Activated T-cell treated with anti-CD3 and anti-CD28 coated beads, Interleukin-2, amount 50 U/mL, for 4 hours (primary cell): ENCODE measurements at regions not wholly inside any gene's neighbourhood (a gene's known extent, or its start where the extent isn't known, plus 50 kb on each side); places are given as distances from the start of the nearest gene placed in this dataset.

Experiments used
- ATAC-seq, 2 donors: fragments of 200-7000 bp; cut with Tn5 transposase; one replicate each; pipeline ENCODE4 v1.10.0; 2021
- DNase-seq: peaks from one replicate; pipeline ENCODE4 v3.0.0-alpha.2; 2020
- H3K27me3 Mint-ChIP-seq: one replicate; pipeline ENCODE4 v1.8.0; 2021; ENCODE audit warnings: low read depth, mixed read lengths
- H3K36me3 Mint-ChIP-seq: one replicate; pipeline ENCODE4 v1.8.0; 2022; ENCODE audit warnings: mixed read lengths; ENCODE audit not compliant: insufficient read depth
- H3K4me1 Mint-ChIP-seq: one replicate; pipeline ENCODE4 v1.8.0; 2021; ENCODE audit warnings: low read depth, mixed read lengths
- H3K4me3 Mint-ChIP-seq: one replicate; pipeline ENCODE4 v1.8.0; 2021; ENCODE audit warnings: mild to moderate bottlenecking, moderate library complexity, mixed read lengths
- H3K9me3 Mint-ChIP-seq: one replicate; pipeline ENCODE4 v1.8.0; 2021; ENCODE audit warnings: mixed read lengths

DNA sequence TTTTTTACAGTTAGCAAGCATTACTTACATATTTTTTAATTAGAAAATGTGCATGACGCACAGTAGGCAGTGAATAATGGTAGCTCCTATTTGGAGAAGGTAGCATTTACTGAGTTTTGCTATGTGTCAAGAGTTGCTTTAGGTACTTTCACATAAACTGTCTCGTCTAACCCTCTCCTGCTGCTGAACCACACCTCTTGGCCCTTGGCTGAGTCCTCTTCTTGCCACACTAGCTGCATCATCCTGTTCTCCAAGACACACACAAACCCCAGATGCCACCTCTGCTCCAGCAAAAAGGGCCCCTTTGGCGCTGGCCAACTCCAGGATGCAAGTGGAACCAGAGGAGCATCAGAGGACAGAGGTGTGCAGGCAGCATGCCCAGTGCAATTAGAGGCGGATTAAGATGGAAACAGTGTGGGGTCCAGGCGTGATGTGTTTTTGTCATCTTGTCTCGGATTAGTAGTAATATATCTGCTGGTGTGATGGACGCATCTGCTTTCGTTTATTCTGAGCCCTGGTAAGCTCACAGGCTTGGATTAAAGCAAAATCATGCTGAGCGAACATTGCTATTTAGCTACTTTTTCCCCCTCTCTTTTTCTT lies 367.0 kb upstream of the CADM1 start:
- DNase-seq (no peak), ATAC-seq (no peak)
- Mint-ChIP-seq H3K27me3 (peaks cover 6% of the 10 kb centered on the region), H3K4me3 (no peak overlapping the region), H3K9me3 (peaks cover 4% of the 10 kb centered on the region), H3K4me1 (no peaks in the 10 kb centered on the region), H3K36me3 (no peaks in the 10 kb centered on the region)

DNA sequence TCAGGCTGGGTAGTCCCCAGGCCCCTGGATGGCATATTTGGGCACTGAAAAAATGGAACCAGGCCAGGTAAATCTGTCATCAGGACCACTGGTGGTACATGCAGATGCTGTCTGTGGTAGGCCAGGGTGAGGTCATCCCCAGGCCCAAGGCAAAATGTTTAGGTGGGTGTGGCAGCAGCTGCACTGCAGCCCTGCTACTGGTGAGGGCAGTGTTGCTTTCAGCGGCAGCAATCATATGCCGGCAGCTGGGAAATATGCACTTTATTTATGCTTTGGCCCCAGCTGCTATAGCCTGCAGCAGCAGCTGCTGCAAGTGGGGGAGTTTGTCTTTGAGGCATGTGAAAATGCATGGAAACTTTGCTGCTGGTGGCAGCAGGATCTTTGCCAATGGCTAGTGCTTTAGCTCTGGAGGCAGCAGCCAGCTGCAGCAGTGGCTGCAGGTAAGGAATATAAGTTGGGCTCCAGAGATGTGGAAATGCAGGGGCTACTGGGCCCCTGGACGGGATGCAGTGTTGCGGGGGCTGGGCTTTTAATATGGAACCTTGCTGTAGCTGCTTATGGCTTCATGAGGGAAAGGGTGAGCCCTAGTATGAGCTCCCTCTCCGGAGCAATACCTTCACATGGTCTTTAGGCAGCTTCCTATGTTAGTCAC lies 365.7 kb upstream of the CADM1 start:
- peaks cover 6% of the 10 kb centered on the region for H3K27me3 Mint-ChIP-seq
- ATAC-seq: no peak
- no peaks in the 10 kb centered on the region for H3K4me1 Mint-ChIP-seq
- no peak overlapping the region for H3K4me3 Mint-ChIP-seq
- H3K36me3 Mint-ChIP-seq: no peaks in the 10 kb centered on the region
- peaks cover 4% of the 10 kb centered on the region for H3K9me3 Mint-ChIP-seq
- no peak for DNase-seq

DNA sequence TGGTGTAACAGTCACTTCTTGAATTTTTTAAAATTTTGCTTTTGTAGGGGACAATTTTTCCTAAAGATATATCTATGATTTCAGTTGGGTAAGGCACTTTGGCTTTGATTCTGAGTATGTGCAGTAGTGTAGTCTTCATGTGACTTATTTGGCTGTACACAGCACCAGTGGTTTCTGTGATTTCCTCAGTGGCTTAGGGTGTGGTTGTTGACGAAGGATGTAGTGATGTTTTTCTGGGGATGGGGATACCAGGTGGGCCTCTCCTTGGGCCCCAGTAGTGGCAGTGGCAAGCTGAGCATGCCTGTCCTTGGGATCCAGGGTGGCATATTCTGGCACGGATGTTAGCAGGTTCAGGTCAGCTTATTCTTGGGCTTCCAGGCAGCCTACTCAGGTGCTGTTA lies 364.9 kb upstream of the CADM1 start:
- Mint-ChIP-seq H3K9me3 (peaks cover 5% of the 10 kb centered on the region), H3K4me3 (no peak overlapping the region), H3K4me1 (no peaks in the 10 kb centered on the region), H3K36me3 (no peaks in the 10 kb centered on the region), H3K27me3 (peaks cover 6% of the 10 kb centered on the region)
- ATAC-seq (no peak), DNase-seq (no peak)

DNA sequence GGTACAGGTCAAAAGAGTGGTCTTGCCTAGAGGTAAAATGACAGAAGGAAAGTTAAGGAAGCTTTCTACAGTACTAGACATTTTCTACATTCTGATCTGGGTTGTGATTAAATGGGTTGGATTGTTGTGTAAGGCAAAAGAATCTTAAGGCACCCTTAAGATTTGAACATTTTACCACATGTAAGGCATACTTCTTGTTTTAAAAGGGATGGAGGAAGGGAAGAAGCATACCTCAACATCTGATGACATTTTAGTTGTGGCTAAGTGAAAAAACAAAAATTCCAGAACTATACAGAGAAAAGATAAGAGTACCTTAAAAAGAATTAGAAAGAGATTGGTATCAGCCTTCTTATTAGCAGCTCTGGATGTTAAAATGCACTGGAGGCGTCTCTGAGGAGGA lies 356.0 kb upstream of the CADM1 start:
- Mint-ChIP-seq H3K9me3 (peaks cover 8% of the 10 kb centered on the region), H3K36me3 (no peaks in the 10 kb centered on the region), H3K4me1 (no peaks in the 10 kb centered on the region), H3K27me3 (no peaks in the 10 kb centered on the region), H3K4me3 (no peak overlapping the region)
- no peak for DNase-seq
- no peak for ATAC-seq

DNA sequence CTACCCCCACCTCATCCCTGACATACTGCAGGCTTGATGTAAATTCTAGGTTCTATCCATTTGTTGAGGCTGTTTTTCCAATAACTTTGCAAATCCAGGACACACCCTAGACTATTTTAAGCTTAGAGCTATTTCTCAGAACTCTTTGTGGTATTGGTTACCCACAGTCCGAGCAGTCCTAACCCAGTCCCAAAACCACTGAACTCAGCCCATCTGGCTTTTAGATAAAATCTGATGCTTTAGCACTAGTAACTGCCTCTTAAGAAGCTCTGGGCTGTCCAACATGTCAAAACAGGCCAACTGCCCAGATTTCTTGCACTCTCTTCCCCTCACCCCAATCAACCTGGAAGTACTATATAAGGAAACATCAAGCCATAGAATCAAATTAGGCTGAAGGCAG lies 344.4 kb upstream of the CADM1 start:
- ATAC-seq (no peak), DNase-seq (no peak)
- Mint-ChIP-seq H3K4me3 (no peak overlapping the region), H3K27me3 (no peaks in the 10 kb centered on the region), H3K4me1 (no peaks in the 10 kb centered on the region), H3K9me3 (peaks cover 12% of the 10 kb centered on the region), H3K36me3 (no peaks in the 10 kb centered on the region)

DNA sequence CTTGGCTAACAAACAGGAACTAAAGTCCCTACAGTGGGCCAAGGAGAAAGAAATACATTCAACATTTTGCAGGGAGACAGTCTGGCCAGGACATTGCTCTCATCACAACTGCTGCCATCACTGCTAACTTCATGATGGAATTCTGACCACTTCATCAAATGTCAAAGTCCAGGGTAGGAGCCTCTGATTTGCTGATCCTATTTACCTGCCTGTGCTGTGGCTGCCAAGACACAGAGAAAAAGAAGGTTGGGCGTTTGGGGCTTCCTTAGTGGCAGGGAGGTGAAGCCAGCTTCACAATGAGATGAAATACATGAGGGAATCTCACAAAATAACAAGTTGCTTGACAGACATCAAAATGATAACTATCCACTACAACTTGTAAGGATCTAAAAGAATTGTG lies 343.9 kb upstream of the CADM1 start:
- ATAC-seq: no peak
- Mint-ChIP-seq H3K4me1 (no peaks in the 10 kb centered on the region), H3K27me3 (no peaks in the 10 kb centered on the region), H3K9me3 (peaks cover 8% of the 10 kb centered on the region), H3K4me3 (no peak overlapping the region), H3K36me3 (no peaks in the 10 kb centered on the region)
- DNase-seq: no peak

DNA sequence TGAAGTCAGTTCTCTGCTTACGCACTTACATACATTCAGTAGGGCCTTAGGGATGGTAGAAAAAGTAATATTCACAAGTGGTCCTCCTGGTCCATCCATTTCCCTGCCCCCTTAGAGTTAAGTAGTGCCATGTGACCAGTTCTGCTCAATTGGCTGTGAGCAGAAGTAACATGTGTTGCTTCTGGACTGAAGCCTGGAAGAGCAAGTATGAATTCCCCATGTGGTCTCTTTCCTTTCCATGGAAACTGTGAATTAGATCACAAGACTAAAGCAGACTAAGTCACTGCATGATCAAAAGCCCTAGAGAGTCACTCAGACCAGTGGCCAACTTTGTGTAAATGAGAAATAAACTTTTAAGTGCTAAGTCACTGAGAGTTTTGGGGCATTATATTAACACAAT lies 341.7 kb upstream of the CADM1 start:
- H3K4me1 Mint-ChIP-seq: no peaks in the 10 kb centered on the region
- H3K9me3 Mint-ChIP-seq: peaks cover 8% of the 10 kb centered on the region
- H3K27me3 Mint-ChIP-seq: no peaks in the 10 kb centered on the region
- H3K4me3 Mint-ChIP-seq: no peak overlapping the region
- H3K36me3 Mint-ChIP-seq: no peaks in the 10 kb centered on the region
- ATAC-seq (no peak), DNase-seq (no peak)

DNA sequence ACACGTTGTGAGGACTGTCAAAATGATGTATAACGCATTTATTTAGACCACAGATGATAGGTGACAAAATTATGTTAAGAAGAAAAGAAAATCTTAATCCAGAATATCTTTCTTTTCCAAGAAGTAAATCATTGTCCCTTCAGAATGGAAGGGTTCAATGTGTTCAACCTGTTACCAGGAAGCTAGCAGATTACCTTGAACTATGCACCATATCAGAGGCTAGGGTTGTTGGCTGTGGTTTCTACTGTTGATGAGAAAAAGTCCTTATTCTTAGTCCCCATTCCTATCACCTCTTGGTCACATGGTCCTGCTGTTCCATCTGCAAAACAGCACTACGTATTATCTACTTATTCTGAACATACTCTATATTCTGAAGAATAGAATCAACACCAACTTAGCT lies 339.5 kb upstream of the CADM1 start:
- H3K9me3 Mint-ChIP-seq: no peaks in the 10 kb centered on the region
- DNase-seq (no peak), ATAC-seq (no peak)
- H3K4me3 Mint-ChIP-seq: no peak overlapping the region
- H3K4me1 Mint-ChIP-seq: no peaks in the 10 kb centered on the region
- H3K36me3 Mint-ChIP-seq: no peaks in the 10 kb centered on the region
- H3K27me3 Mint-ChIP-seq: no peaks in the 10 kb centered on the region

DNA sequence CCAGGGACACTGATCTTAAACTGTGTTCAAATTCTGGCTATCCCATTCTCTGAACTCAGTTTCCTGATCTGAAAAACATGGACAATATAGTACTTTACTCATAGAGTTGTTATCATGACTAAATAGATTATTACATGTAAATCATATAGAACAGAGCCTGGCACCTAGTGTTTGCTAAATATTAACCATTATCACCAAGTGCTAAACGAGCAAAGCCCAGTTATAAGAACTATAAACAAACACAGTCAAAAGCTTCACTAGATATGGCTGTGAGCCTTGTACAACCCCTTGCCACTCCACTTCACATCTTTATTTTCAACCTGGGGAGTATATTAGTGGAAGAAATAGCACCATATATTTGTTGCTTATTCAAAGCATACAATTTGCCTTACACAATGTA lies 338.9 kb upstream of the CADM1 start:
- Mint-ChIP-seq H3K36me3 (no peaks in the 10 kb centered on the region), H3K27me3 (no peaks in the 10 kb centered on the region), H3K4me3 (no peak overlapping the region), H3K9me3 (no peaks in the 10 kb centered on the region), H3K4me1 (no peaks in the 10 kb centered on the region)
- DNase-seq (no peak), ATAC-seq (no peak)

DNA sequence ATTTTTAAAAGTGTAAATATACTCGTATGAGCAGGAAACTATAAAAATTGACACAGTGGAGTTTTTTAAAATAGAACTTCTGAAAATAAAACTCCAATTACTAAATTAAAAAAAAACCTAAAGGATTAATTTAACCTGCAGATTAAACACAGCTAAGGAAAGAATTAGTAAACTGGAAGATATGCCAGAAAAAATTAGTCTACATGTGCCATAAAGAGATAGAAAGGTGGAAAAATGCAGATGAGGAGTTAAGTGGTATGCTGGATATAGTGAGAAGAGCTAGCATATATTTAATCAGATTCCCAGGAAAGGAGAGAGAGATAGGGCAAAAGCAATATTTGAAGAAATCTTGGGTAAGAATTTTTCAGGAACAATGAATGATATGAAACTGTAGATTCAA lies 315.8 kb upstream of the CADM1 start:
- Mint-ChIP-seq H3K27me3 (no peaks in the 10 kb centered on the region), H3K9me3 (peaks cover 8% of the 10 kb centered on the region), H3K4me3 (no peak overlapping the region), H3K36me3 (no peaks in the 10 kb centered on the region), H3K4me1 (no peaks in the 10 kb centered on the region)
- DNase-seq: no peak
- ATAC-seq: no peak

DNA sequence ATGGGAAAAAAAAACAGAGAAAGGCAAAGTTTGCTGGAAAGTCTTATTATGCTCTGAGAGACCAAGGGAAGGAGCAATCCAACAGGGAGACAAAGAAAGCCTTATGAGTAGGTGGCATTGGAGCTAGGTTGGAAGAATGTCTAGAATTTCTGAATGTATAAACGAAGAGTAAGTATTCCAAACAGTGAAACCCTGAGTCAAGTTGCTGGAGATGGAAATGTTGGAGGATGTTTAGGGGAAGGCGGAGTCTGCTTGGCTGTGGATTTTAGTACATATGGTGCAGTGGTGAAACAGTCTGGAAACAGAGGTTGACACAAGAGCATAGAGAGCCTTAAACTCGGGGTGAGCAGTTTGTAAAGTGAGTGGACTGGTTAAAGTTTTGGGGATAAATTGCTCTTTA lies 314.8 kb upstream of the CADM1 start:
- ATAC-seq (no peak), DNase-seq (no peak)
- Mint-ChIP-seq H3K36me3 (no peaks in the 10 kb centered on the region), H3K4me1 (no peaks in the 10 kb centered on the region), H3K27me3 (no peaks in the 10 kb centered on the region), H3K9me3 (peaks cover 8% of the 10 kb centered on the region), H3K4me3 (no peak overlapping the region)

DNA sequence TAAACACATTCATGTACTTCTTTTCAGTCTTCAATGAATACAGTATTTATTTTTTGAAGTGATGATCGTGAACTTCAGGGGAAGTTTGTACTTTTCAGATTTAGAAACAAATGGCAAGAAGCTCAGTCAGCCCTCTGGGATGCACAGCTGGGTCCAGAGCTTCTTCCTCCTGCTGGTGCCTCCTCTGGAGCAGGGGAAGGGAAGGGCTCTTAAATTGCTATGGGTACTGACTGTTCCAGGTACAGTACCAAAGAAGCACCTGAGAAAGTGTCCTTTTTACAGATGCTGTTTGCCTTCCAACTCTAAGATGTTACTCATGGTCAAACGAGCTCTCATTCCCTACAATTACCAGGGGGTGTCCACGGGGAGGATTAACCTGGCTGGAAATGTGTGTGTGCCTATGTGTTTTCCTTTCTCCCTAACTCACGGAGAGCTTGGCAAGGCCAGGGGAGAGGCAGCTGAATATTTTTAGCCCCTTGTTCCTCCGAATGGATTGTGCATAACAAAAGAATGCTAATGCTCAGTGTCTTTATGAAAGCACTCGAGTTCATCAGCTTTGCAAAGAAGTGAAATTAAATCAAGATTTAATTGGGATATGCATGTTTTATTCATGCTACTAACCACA lies 313.7 kb upstream of the CADM1 start:
- Mint-ChIP-seq H3K36me3 (no peaks in the 10 kb centered on the region), H3K9me3 (peaks cover 12% of the 10 kb centered on the region), H3K27me3 (no peaks in the 10 kb centered on the region), H3K4me3 (no peak overlapping the region), H3K4me1 (no peaks in the 10 kb centered on the region)
- ATAC-seq (no peak), DNase-seq (no peak)

DNA sequence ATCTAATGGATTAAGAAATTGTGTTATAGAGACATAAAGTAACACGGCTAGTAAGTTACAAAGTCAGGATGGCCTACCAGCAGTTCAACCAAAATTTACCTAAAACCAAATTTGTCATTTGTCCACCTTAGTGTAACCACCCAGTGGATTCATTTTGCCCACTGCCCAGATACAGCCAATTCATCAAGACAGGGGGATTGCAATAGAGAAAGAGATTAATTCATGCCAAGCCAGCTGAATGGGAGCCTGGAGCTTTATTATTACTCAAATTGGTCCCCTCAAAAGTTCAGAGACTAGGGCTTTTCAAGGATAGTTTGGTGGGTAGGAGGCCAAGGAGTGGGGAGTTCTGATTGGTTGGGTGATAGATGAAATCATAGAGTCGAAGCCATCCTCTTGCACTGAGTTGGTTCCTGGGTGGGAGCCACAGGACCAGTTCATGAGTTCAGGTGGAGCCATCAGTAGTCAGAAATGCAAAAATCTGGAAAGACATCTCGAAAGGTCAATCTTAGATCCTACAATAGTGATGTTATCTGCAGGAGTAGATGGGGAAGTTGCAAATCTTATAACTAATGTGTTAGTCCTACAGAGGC lies 304.2 kb upstream of the CADM1 start:
- DNase-seq: no peak
- no peaks in the 10 kb centered on the region for H3K36me3 Mint-ChIP-seq
- H3K4me3 Mint-ChIP-seq: no peak overlapping the region
- no peak for ATAC-seq
- H3K9me3 Mint-ChIP-seq: peaks cover 25% of the 10 kb centered on the region
- H3K4me1 Mint-ChIP-seq: no peaks in the 10 kb centered on the region
- H3K27me3 Mint-ChIP-seq: no peaks in the 10 kb centered on the region

DNA sequence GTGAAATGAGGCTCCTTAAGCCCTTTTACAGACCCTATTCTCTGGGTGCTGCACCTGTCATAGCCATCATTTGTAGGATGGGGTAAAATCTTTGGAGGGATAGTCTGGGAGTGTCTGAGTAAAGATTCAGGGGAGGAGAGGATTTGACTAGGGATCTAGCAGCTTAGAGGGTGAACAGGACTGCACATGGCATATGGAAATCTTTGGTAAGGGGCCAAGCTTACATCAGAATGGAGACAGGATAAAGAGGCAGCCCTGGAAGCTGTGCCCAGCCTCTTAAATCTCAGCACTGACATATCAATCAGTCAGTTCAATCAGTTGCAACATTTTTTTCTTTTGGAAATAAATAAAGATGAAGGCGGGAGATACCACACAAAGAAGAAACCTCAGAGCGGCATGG lies 301.8 kb upstream of the CADM1 start:
- no peaks in the 10 kb centered on the region for H3K27me3 Mint-ChIP-seq
- H3K4me3 Mint-ChIP-seq: no peak overlapping the region
- peaks cover 21% of the 10 kb centered on the region for H3K9me3 Mint-ChIP-seq
- DNase-seq (no peak), ATAC-seq (no peak)
- no peaks in the 10 kb centered on the region for H3K36me3 Mint-ChIP-seq
- H3K4me1 Mint-ChIP-seq: no peaks in the 10 kb centered on the region

DNA sequence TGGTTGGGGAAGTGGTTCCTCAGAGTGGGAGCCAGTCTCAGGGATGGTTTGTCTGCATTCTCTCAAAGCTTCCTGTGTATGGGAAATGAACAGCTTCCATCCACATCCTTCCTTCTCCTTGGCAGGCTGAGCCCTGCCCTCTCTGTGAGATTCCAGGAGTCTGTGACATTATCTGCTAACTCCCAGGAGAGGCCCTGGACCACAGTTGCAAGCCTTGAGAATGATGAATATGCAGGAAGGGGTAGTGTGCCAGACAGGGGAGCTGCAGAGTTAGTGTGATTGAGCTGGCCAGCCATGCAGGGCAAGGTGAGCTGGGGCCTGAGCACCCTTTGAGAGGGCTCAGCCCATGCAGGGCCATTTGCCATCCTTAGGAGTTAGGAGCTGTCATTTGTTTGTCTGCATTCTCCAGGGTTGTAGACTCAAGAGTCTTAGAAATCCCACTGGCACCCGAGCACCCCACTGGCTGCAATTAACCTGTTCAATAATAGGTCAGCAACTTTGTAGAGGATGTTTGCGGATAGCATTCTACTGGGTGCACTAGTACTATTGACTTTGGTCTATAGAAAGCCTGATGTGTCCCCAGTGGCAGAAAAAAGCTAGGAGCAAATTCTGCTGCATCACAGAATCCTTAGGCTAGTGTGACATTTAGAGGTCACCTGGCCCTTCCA lies 299.0 kb upstream of the CADM1 start:
- no peak for DNase-seq
- Mint-ChIP-seq H3K4me3 (no peak overlapping the region), H3K4me1 (no peaks in the 10 kb centered on the region), H3K36me3 (no peaks in the 10 kb centered on the region), H3K9me3 (peaks cover 7% of the 10 kb centered on the region), H3K27me3 (no peaks in the 10 kb centered on the region)
- no peak for ATAC-seq
